ENCODE measurements at regions not wholly inside any gene's neighbourhood (a gene's known extent, or its start where the extent isn't known, plus 50 kb on each side); places are given as distances from the start of the nearest gene placed in this dataset.

- Histone ChIP-seq H3K9ac (ENCODE audit: low read depth, low read length, poor library complexity, severe bottlenecking) (no peak overlapping the region), H2AFZ (ENCODE audit: low read length) (no peak overlapping the region), H3K9me2 (replicated peaks; ENCODE audit: low read depth, low read length) (no peaks in the 10 kb centered on the region), H4K20me1 (ENCODE audit: insufficient read depth, low read length, poor library complexity, severe bottlenecking) (no peaks in the 10 kb centered on the region), H3K27me3 (ENCODE audit: insufficient read depth, low read length, poor library complexity, severe bottlenecking) (no peaks in the 10 kb centered on the region), H3F3A (ENCODE audit: low read depth) (no peaks in the 10 kb centered on the region), H3K36me3 (ENCODE audit: insufficient read depth, low read length) (no peaks in the 10 kb centered on the region), H3K4me3 (ENCODE audit: low read length, poor library complexity, severe bottlenecking) (no peak overlapping the region), H3K79me2 (ENCODE audit: insufficient read depth, low read length) (no peaks in the 10 kb centered on the region), H3K4me1 (ENCODE audit: insufficient read depth, low read length, poor library complexity, severe bottlenecking) (no peaks in the 10 kb centered on the region), H3K9me3 (ENCODE audit: insufficient read depth, low read depth, low read length) (no peaks in the 10 kb centered on the region), H3K4me2 (ENCODE audit: low read depth, low read length, poor library complexity, severe bottlenecking) (no peak overlapping the region)
- TF ChIP-seq CTCF (conservative IDR thresholded peaks at IDR 0.05; ENCODE audit: low read length), result no peak
Observed at GRCh38 chr7:85310301-85310700, 123.4 kb upstream of the SEMA3D start.

- Histone ChIP-seq H3K9me2 (replicated peaks; ENCODE audit: low read depth, low read length) (no peaks in the 10 kb centered on the region), H3K27me3 (ENCODE audit: insufficient read depth, low read length, poor library complexity, severe bottlenecking) (no peaks in the 10 kb centered on the region), H3K4me3 (ENCODE audit: low read length, poor library complexity, severe bottlenecking) (no peak overlapping the region), H3K4me1 (ENCODE audit: insufficient read depth, low read length, poor library complexity, severe bottlenecking) (no peaks in the 10 kb centered on the region), H4K20me1 (ENCODE audit: insufficient read depth, low read length, poor library complexity, severe bottlenecking) (no peaks in the 10 kb centered on the region), H2AFZ (ENCODE audit: low read length) (no peak overlapping the region), H3K36me3 (ENCODE audit: insufficient read depth, low read length) (no peaks in the 10 kb centered on the region), H3K79me2 (ENCODE audit: insufficient read depth, low read length) (no peaks in the 10 kb centered on the region), H3F3A (ENCODE audit: low read depth) (no peaks in the 10 kb centered on the region), H3K9ac (ENCODE audit: low read depth, low read length, poor library complexity, severe bottlenecking) (no peak overlapping the region), H3K9me3 (ENCODE audit: insufficient read depth, low read depth, low read length) (no peaks in the 10 kb centered on the region), H3K4me2 (ENCODE audit: low read depth, low read length, poor library complexity, severe bottlenecking) (no peak overlapping the region)
- no peak for TF ChIP-seq EZH2phosphoT487 (IDR thresholded peaks at IDR 0.05; ENCODE audit: borderline replicate concordance)
- no peak for TF ChIP-seq CTCF (conservative IDR thresholded peaks at IDR 0.05; ENCODE audit: low read length)
Observed at GRCh38 chr7:85306115-85306514, 119.3 kb upstream of the SEMA3D start.

GRCh38 chr7:85294176-85294575, 107.3 kb upstream of the SEMA3D start:
- Histone ChIP-seq H4K20me1 (ENCODE audit: insufficient read depth, low read length, poor library complexity, severe bottlenecking) (no peaks in the 10 kb centered on the region), H3K27me3 (ENCODE audit: insufficient read depth, low read length, poor library complexity, severe bottlenecking) (no peaks in the 10 kb centered on the region), H3K79me2 (ENCODE audit: insufficient read depth, low read length) (no peaks in the 10 kb centered on the region), H3K4me2 (ENCODE audit: low read depth, low read length, poor library complexity, severe bottlenecking) (no peak overlapping the region), H3K9me2 (replicated peaks; ENCODE audit: low read depth, low read length) (no peaks in the 10 kb centered on the region), H2AFZ (ENCODE audit: low read length) (no peak overlapping the region), H3F3A (ENCODE audit: low read depth) (no peaks in the 10 kb centered on the region), H3K9me3 (ENCODE audit: insufficient read depth, low read depth, low read length) (no peaks in the 10 kb centered on the region), H3K36me3 (ENCODE audit: insufficient read depth, low read length) (no peaks in the 10 kb centered on the region), H3K9ac (ENCODE audit: low read depth, low read length, poor library complexity, severe bottlenecking) (no peak overlapping the region), H3K4me3 (ENCODE audit: low read length, poor library complexity, severe bottlenecking) (no peak overlapping the region), H3K4me1 (ENCODE audit: insufficient read depth, low read length, poor library complexity, severe bottlenecking) (no peaks in the 10 kb centered on the region)
- no peak for TF ChIP-seq CTCF (conservative IDR thresholded peaks at IDR 0.05; ENCODE audit: low read length)

Data from Loucy (cell line).